PC-3 (cell line): ENCODE measurements at regions not wholly inside any gene's neighbourhood (a gene's known extent, or its start where the extent isn't known, plus 50 kb on each side); places are given as distances from the start of the nearest gene placed in this dataset.
"Not testable (repeated sequence)": the region's sequence is repeated elsewhere in the genome, so short reads cannot be mapped to it uniquely, and the experiment has no call there.

Source experiments
- CTCF ChIP-seq: fragments of 300-600 bp; sonication (generic); conservative IDR thresholded peaks from 2 replicates; pipeline ENCODE4 v1.5.1; 2017; ENCODE audit warnings: antibody characterized with exemption, low read depth, mild to moderate bottlenecking, low read length
- EZH2 ChIP-seq: fragments of 300-600 bp; sonication (generic); IDR thresholded peaks from one replicate; pipeline ENCODE4 v1.6.1; 2017; ENCODE audit warnings: antibody characterized with exemption, mild to moderate bottlenecking, low read length; ENCODE audit not compliant: unreplicated experiment
- EZH2phosphoT487 ChIP-seq: fragments of 300-600 bp; sonication (generic); IDR thresholded peaks from 2 replicates; pipeline ENCODE4 v1.6.1; 2018; ENCODE audit warnings: mild to moderate bottlenecking, antibody characterized with exemption, low read length, borderline replicate concordance

- not testable (repeated sequence) for TF ChIP-seq CTCF, EZH2phosphoT487, EZH2
Measured at GRCh38 chr11:50238368-50238767, 205.7 kb downstream of the OR4C45 start.
